ENCODE measurements at regions not wholly inside any gene's neighbourhood (a gene's known extent, or its start where the extent isn't known, plus 50 kb on each side); places are given as distances from the start of the nearest gene placed in this dataset.
"Not testable (repeated sequence)": the region's sequence is repeated elsewhere in the genome, so short reads cannot be mapped to it uniquely, and the experiment has no call there.

- DNase-seq: no peak
These were observed 50.6 kb upstream of the RNF182 start for GRCh38 chr6:13874191-13874549.

- no peak for DNase-seq
These were observed 51.2 kb upstream of the RNF182 start for GRCh38 chr6:13873288-13874190.

DNA sequence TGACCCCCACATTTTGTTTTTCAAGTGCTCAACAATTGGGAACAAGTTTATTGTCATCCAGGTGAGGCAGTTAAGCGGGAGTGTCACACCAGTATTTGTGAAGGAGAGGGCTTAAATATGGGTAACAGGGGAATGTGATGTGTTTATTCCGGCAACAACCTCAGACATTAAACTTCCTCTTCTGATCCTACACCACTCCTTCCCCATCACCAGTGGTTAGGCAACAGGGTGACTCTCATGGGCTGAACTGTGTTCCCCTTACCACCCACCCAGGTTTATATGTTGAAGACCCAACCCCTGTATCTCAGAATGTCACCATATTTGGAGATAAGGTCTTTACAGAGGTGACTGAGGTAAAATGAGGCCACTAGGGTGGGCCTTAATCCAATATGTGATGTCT, 52.1 kb upstream of the RNF182 start:
- DNase-seq: no peak

DNA sequence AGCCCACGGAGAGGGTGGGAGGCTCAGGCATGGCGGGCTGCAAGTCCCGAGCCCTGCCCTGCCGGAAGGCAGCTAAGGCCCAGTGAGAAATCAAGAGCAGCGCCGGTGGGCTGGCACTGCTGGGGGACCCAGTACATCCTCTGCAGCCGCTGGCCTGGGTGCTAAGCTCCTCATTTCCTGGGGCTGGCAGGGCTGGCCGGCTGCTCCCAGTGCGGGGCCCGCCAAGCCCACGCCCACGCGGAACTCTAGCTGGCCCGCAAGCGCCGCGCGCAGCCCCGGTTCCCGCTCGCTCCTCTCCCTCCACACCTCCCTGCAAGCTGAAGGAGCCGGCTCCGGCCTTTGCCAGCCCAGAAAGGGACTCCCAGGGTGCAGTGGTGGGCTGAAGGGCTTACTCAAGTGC, 52.7 kb upstream of the RNF182 start:
- not testable (repeated sequence) for DNase-seq

DNA sequence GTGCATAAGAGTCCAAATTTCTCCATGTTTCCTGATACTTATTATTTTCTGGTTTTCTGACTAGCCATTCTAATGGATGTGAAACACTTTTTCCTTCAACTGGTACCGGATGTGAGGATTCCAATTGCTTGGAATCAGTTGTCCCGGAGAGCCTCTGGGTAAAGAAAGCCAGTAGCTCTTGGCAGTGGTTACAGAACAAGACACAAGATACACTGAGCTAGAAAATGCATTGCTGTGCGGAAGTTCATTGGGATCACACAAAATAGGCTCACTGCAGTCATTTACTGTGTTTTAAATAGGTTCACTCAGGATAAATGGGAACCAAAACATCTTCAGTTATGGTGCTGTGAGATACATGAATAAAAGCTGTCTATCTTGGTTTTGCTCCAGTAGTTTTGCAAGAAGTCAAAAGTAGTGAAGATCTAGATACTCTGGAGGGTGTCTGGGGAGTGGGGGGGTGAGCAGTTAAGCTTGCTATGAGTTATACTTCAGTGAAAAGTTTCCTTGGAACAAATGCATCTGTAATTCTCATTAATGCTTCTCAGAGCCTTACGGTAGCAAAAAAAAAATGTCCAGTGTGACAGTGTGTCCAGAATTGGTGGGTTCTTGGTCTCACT, 54.4 kb upstream of the RNF182 start:
- no peak for DNase-seq

- no peak for DNase-seq
These were observed 53.9 kb upstream of the MCUR1 start for GRCh38 chr6:13868236-13868635.

- DNase-seq: peak; percentile 52 to 85
These were observed 51.9 kb upstream of the MCUR1 start for GRCh38 chr6:13866301-13866700.

- no peak for DNase-seq
These were observed 50.8 kb upstream of the MCUR1 start for GRCh38 chr6:13865141-13865540.

GRCh38 chr6:13864669-13865068, 50.3 kb upstream of the MCUR1 start:
- DNase-seq: not testable (repeated sequence)
